ENCODE measurements at regions not wholly inside any gene's neighbourhood (a gene's known extent, or its start where the extent isn't known, plus 50 kb on each side); places are given as distances from the start of the nearest gene placed in this dataset.

DNA sequence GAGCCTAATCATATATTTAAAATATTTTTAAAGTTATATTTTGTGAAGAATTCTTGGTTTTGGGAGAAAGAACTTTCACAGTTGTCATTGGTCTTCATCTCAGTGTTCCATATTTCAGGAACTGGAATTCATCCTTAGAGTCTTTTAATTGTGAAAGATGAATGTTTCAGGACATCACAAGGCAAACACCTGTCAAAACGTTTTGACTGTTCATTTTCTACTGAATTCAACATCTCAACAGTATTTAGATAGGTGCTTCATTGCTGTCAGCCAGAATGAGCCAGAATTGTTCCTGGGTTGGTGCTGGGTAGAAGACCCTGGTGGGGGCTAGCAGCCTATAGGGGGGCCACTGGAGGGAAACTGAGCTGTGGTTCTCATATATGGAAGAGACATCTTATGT, 255.1 kb upstream of the CXCR4 start:
- H3K4me1 Mint-ChIP-seq (ENCODE audit: low read depth): peaks cover 48% of the 10 kb centered on the region
- peaks cover 21% of the 10 kb centered on the region for H3K9me3 Mint-ChIP-seq
- DNase-seq (ENCODE audit: low spot score): no peak
- H3K27me3 Mint-ChIP-seq (ENCODE audit: low read depth): no peaks in the 10 kb centered on the region
- H3K36me3 Mint-ChIP-seq (ENCODE audit: low read depth): peaks cover 21% of the 10 kb centered on the region
- intact Hi-C loops (cut with micrococcal nuclease): no loop called here
- H3K4me3 Mint-ChIP-seq (ENCODE audit: low read depth): no peak overlapping the region
- H3K27ac Mint-ChIP-seq: no peak overlapping the region

DNA sequence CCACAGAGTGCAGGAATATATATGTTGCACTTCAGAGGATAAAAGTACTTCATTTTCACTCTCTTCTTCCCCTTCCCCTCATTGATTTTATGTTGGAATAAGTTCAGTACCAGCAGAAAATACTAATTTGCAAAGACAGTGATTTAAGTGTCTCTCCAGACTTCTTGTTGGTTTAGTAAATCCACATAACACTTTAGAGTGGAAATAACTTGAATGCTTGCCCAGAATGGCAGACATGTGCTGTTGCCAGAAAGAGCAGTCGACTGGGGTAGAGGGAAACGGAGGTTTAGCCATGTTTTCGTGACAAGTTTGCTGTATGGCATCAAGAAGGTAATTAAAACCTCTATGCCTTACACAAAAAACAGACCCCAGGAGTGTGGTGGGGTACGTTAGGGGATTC, 246.0 kb upstream of the CXCR4 start:
- no peak for DNase-seq (ENCODE audit: low spot score)
- H3K9me3 Mint-ChIP-seq: peaks cover 16% of the 10 kb centered on the region
- H3K27me3 Mint-ChIP-seq (ENCODE audit: low read depth): peaks cover 1% of the 10 kb centered on the region
- no peak overlapping the region for H3K4me3 Mint-ChIP-seq (ENCODE audit: low read depth)
- H3K36me3 Mint-ChIP-seq (ENCODE audit: low read depth): peaks cover 12% of the 10 kb centered on the region
- no peak overlapping the region for H3K27ac Mint-ChIP-seq
- peaks cover 44% of the 10 kb centered on the region for H3K4me1 Mint-ChIP-seq (ENCODE audit: low read depth)
- intact Hi-C loops (cut with micrococcal nuclease): loop anchor here (2.0 to 5.0 kb wide), 3 partner anchors 19 to 152 kb away; no protein-coding TSS in a partner anchor

DNA sequence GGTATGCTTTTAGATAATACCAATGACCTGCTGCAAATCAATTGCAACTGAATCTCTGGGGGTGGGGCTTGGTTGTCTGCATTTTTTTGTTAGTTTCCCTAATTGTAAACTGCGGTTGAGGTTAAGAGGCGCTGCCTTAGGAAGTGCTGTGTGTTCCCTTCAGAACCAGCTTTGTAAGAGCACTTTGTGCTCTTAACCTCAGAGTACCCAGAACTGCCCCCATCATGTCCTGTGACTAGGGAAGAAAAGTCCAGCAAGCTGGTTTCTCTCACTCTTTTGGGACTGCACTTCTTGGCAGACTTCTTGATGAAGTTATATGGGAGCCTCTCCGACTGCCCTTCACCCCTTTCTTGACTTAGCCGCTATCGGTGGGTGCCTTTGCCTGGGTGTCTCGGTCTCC, 245.5 kb upstream of the CXCR4 start:
- H3K4me3 Mint-ChIP-seq (ENCODE audit: low read depth): no peak overlapping the region
- H3K4me1 Mint-ChIP-seq (ENCODE audit: low read depth): peaks cover 47% of the 10 kb centered on the region
- H3K27ac Mint-ChIP-seq: no peak overlapping the region
- intact Hi-C loops (cut with micrococcal nuclease): loop anchor here (2.0 to 5.0 kb wide), 3 partner anchors 19 to 151 kb away; no protein-coding TSS in a partner anchor
- DNase-seq (ENCODE audit: low spot score): no peak
- peaks cover 9% of the 10 kb centered on the region for H3K36me3 Mint-ChIP-seq (ENCODE audit: low read depth)
- H3K9me3 Mint-ChIP-seq: peaks cover 12% of the 10 kb centered on the region
- peaks cover 1% of the 10 kb centered on the region for H3K27me3 Mint-ChIP-seq (ENCODE audit: low read depth)

DNA sequence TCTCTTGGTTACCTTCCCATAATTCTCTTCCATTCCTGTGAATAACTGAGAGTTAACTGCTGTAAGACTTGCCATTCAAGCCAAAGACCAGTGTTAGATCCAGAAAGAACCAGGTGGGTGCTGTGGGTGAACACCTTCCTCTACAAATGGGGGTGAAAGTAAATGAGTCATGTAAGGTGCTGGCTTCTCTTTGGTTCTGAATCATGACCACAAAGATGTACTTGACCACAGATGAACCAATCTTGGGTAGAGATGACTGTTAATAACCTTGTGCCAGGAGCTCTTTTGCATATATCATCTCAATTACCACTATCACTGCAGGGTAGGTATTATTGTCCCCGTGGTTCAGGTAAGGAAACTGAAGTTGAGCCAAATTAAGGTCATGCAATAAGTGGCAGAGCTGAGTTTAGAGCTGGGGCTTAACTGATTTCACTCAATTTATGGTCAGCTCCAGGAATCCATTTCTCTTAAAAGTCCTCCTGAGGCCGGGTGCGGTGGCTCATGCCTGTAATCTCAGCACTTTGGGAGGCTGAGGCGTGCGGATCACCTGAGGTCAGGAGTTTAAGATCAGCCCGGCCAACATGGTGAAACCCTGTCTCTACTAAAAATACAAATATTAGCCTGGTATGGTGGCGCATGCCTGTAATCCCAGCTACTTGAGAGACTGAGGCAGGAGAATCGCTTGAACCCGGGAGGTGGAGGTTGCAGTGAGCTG, 244.9 kb upstream of the CXCR4 start:
- peak overlapping the region; percentile 2 for H3K4me3 Mint-ChIP-seq (ENCODE audit: low read depth)
- peaks cover 11% of the 10 kb centered on the region for H3K9me3 Mint-ChIP-seq
- peaks cover 1% of the 10 kb centered on the region for H3K27me3 Mint-ChIP-seq (ENCODE audit: low read depth)
- H3K27ac Mint-ChIP-seq: peak overlapping the region; percentile 35
- peaks cover 8% of the 10 kb centered on the region for H3K36me3 Mint-ChIP-seq (ENCODE audit: low read depth)
- no peak for DNase-seq (ENCODE audit: low spot score)
- intact Hi-C loops (cut with micrococcal nuclease): loop anchor here (1.0 to 5.0 kb wide), 7 partner anchors 12 to 229 kb away; no protein-coding TSS in a partner anchor
- H3K4me1 Mint-ChIP-seq (ENCODE audit: low read depth): peaks cover 49% of the 10 kb centered on the region

DNA sequence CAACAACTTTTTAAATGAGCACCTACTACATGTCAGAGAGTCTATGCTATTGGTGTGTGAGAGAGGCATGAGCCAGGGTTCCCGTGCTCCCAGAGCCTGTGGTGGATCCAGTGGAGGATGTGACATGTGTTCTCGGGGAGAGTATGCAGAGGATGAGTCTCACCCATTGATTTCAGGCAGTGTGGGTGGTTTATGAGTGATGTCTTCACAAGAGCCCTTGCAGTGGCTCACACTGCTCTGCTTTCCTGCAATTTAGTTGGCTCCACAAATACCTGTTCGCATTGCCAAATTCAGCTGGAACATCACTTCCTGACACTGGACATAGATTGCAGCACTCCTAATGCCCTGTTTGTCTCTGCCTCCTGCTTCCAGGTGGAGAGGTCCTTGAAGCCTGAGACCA, 243.6 kb upstream of the CXCR4 start:
- H3K27ac Mint-ChIP-seq: no peak overlapping the region
- H3K27me3 Mint-ChIP-seq (ENCODE audit: low read depth): peaks cover 1% of the 10 kb centered on the region
- H3K9me3 Mint-ChIP-seq: peaks cover 4% of the 10 kb centered on the region
- no peak for DNase-seq (ENCODE audit: low spot score)
- intact Hi-C loops (cut with micrococcal nuclease): loop anchor here (5.0 kb wide), 2 partner anchors 124 to 149 kb away; no protein-coding TSS in a partner anchor
- no peak overlapping the region for H3K4me3 Mint-ChIP-seq (ENCODE audit: low read depth)
- peaks cover 49% of the 10 kb centered on the region for H3K4me1 Mint-ChIP-seq (ENCODE audit: low read depth)
- no peaks in the 10 kb centered on the region for H3K36me3 Mint-ChIP-seq (ENCODE audit: low read depth)

DNA sequence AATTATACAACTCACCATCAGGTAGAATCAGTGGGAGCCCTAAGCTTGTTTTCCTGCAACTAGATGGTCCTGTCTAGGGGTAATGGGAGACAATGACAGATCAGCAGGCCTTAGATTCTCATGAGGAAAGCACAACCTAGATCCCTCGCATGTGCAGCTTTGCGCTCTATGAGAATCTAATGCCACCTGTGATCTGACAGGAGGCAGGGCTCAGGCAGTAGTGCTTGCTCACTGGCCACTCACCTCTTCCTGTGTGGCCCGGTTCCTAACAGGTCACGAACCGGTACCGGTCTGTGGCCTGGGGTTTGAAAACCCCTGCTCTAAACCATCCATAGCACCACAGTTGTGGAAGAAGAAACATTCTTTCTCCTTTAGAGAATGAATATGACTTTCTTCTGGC, 242.8 kb upstream of the CXCR4 start:
- Mint-ChIP-seq H3K4me3 (ENCODE audit: low read depth) (no peak overlapping the region), H3K36me3 (ENCODE audit: low read depth) (no peaks in the 10 kb centered on the region), H3K27me3 (ENCODE audit: low read depth) (peaks cover 1% of the 10 kb centered on the region), H3K4me1 (ENCODE audit: low read depth) (peaks cover 54% of the 10 kb centered on the region), H3K27ac (no peak overlapping the region), H3K9me3 (peaks cover 2% of the 10 kb centered on the region)
- intact Hi-C loops (cut with micrococcal nuclease): loop anchor here (5.0 kb wide), 2 partner anchors 123 to 148 kb away; no protein-coding TSS in a partner anchor
- no peak for DNase-seq (ENCODE audit: low spot score)

DNA sequence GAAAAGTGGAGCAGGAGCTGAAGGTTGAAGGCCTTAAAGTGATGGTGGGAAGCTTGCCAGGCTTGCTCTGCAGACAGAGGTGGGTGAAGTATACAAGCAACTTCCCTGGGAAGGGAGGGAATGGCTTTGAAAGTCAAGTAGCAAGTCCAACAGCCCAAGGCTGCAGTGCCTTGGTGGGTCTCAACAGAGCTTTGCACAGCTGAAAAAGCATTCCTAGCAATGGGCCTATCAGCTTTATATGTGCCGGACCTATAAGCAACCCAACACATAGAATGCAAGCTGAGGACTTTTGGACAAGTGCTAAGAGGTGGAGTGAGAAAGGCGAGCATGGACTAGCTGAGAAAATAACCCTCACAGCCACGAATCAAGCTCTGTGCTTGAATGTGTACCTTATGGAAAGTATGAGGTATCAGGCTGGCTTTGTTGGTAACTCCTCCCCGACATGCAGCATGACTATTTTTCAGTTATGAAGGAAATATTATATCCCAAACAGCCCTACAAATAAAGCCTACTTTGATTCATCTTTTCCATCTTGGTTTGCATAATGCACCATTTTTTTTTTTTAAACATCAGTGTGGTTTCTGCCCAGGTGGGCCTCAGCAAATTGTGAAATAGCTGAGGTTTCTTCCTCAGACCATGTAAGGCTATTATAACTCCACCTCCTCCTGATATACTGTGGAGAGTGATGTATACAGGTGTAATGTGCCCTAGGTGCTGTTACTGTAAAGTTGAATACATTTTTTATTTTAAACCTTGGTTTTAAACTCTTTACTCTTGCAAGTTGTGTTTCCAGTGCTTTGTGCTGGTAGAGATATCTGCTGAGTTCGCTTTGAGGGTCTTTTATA, 241.4 kb upstream of the CXCR4 start:
- DNase-seq (ENCODE audit: low spot score): no peak
- intact Hi-C loops (cut with micrococcal nuclease): no loop called here
- H3K4me3 Mint-ChIP-seq (ENCODE audit: low read depth): no peak overlapping the region
- peaks cover 58% of the 10 kb centered on the region for H3K4me1 Mint-ChIP-seq (ENCODE audit: low read depth)
- H3K36me3 Mint-ChIP-seq (ENCODE audit: low read depth): no peaks in the 10 kb centered on the region
- no peaks in the 10 kb centered on the region for H3K27me3 Mint-ChIP-seq (ENCODE audit: low read depth)
- no peaks in the 10 kb centered on the region for H3K9me3 Mint-ChIP-seq
- no peak overlapping the region for H3K27ac Mint-ChIP-seq

DNA sequence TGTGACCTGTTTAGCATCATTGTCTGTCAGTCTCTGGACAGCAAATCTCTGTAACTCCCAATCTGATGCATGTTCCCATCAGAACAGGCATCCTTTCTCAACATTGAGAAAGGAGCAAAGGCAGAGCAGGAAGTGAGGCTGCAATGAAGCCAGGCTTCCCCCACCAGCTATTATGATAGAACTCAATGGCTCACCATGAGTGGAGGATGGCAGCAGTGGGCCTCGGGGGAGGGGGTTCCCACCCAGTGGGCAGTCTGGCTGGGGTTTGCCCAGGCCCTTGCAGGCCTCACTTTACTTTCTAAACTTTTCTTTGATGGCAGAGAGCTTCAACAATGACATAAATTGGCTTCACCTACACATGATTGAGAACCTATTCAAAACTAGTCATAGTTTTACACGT, 240.6 kb upstream of the CXCR4 start:
- Mint-ChIP-seq H3K4me3 (ENCODE audit: low read depth) (no peak overlapping the region), H3K27me3 (ENCODE audit: low read depth) (no peaks in the 10 kb centered on the region), H3K4me1 (ENCODE audit: low read depth) (peaks cover 53% of the 10 kb centered on the region), H3K36me3 (ENCODE audit: low read depth) (no peaks in the 10 kb centered on the region), H3K9me3 (no peaks in the 10 kb centered on the region), H3K27ac (peak overlapping the region; percentile 11)
- intact Hi-C loops (cut with micrococcal nuclease): no loop called here
- DNase-seq (ENCODE audit: low spot score): no peak

DNA sequence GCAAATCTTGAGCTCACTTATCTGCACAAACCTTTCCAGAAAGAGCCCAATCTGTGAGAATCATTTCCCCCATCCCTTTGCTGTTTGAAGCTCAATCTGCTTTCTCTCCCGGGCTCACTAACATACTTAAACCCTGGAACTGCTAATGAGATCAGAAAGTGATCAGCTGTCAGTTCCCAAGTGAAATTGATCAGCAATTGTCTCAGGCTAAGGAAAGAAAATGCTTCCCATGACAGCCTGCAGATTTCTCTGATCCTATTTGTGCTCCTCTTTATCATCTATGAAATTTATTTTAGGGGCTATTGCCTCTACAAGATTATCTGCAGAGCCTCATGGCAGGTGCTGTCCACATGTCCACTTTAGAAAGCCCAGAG, 239.0 kb upstream of the CXCR4 start:
- Mint-ChIP-seq H3K27me3 (ENCODE audit: low read depth) (no peaks in the 10 kb centered on the region), H3K4me3 (ENCODE audit: low read depth) (no peak overlapping the region), H3K27ac (no peak overlapping the region), H3K36me3 (ENCODE audit: low read depth) (no peaks in the 10 kb centered on the region), H3K4me1 (ENCODE audit: low read depth) (peaks cover 40% of the 10 kb centered on the region), H3K9me3 (no peaks in the 10 kb centered on the region)
- DNase-seq (ENCODE audit: low spot score): no peak
- intact Hi-C loops (cut with micrococcal nuclease): no loop called here

DNA sequence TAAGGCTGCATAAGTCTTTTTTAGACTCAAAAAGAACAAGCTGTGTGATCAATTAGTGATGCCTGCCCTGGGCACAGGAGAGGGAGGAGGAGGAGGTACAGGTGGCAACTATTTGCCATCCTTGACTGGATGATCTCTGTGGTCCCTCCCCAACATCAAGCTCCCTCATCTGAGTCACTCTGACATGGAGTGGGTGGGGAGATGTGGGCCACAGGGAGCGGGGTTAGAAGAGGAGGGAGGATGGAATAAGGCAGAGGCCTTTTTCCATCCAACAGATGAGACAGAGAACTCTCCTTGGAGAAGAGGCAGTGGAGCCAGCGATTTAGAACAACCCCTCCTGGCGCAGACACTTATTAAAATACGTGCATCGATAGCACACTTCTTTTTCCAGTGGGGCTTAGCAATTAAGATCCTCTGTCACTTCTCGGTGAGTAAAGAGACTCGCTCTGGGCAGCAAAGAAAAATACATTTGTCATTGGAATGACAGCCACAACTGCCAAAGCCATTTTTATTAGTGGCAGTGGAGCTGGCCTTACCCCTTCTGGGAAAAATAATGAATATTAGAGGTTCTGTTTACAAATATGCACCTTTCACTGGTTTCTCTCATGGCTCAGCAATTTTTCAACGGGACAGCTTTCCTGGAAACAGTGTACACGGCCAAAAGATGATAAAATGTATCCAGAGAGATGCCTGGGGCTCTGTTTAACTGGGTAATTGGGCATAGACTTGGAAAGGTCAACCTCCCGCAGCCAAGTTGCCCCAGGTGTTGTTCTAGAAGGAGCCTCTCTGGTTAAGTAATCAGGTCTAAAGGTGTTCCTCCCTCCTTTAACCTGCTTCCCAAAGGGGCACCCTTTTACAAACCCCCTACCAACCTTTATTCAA, 238.4 kb upstream of the CXCR4 start:
- Mint-ChIP-seq H3K36me3 (ENCODE audit: low read depth) (no peaks in the 10 kb centered on the region), H3K27ac (no peak overlapping the region), H3K4me1 (ENCODE audit: low read depth) (peaks cover 38% of the 10 kb centered on the region), H3K4me3 (ENCODE audit: low read depth) (no peak overlapping the region), H3K27me3 (ENCODE audit: low read depth) (no peaks in the 10 kb centered on the region), H3K9me3 (peaks cover 2% of the 10 kb centered on the region)
- intact Hi-C loops (cut with micrococcal nuclease): no loop called here
- DNase-seq (ENCODE audit: low spot score): no peak

DNA sequence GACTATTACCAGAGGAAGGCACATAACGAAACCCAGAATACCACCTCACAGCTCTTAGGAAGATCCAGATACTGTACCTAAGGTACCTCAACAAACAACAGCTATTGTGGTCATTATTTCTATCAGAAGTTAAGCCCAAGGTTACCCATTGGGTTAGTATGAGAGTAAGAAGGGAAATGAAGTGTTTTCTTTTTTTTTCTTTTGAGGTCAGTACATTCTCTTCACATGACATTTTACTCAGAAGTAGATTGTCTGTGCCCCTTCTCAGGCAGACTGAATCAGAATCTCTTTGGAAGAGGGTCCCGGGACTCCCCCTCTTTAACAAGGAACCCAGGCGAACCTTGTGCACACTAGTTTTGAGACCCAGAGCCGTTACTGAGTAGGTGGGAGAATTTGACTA, 233.7 kb upstream of the CXCR4 start:
- H3K36me3 Mint-ChIP-seq (ENCODE audit: low read depth): peaks cover 6% of the 10 kb centered on the region
- no peak overlapping the region for H3K27ac Mint-ChIP-seq
- H3K27me3 Mint-ChIP-seq (ENCODE audit: low read depth): no peaks in the 10 kb centered on the region
- H3K4me1 Mint-ChIP-seq (ENCODE audit: low read depth): peaks cover 17% of the 10 kb centered on the region
- DNase-seq (ENCODE audit: low spot score): no peak
- peaks cover 16% of the 10 kb centered on the region for H3K9me3 Mint-ChIP-seq
- intact Hi-C loops (cut with micrococcal nuclease): no loop called here
- no peak overlapping the region for H3K4me3 Mint-ChIP-seq (ENCODE audit: low read depth)

DNA sequence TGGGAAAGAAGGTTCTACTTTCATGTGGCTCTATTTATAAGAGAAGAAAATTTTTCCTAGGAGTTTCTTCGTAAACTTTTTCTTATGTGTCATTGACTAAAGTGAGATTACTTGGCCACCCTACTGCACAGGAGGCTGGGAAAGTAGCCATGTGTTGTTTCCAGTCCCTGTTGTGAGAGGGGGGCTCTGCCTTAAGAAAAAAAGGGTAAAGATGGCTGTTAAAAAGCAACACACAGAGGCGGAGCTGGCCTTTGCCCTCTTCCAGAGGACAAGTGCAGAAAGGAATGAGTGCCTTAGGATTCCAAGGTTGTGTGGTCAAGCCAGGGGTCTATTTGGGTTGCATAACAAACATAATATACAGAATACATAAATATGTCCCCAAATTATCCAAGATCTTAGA, 230.0 kb upstream of the CXCR4 start:
- H3K4me1 Mint-ChIP-seq (ENCODE audit: low read depth): peaks cover 8% of the 10 kb centered on the region
- no peaks in the 10 kb centered on the region for H3K27me3 Mint-ChIP-seq (ENCODE audit: low read depth)
- no peak overlapping the region for H3K4me3 Mint-ChIP-seq (ENCODE audit: low read depth)
- intact Hi-C loops (cut with micrococcal nuclease): no loop called here
- no peak for DNase-seq (ENCODE audit: low spot score)
- no peak overlapping the region for H3K27ac Mint-ChIP-seq
- peaks cover 6% of the 10 kb centered on the region for H3K36me3 Mint-ChIP-seq (ENCODE audit: low read depth)
- peaks cover 16% of the 10 kb centered on the region for H3K9me3 Mint-ChIP-seq
